GM12878 (cell line): ENCODE measurements at regions not wholly inside any gene's neighbourhood (a gene's known extent, or its start where the extent isn't known, plus 50 kb on each side); places are given as distances from the start of the nearest gene placed in this dataset.

Experiments used
- ATAC-seq: fragments of 200-7000 bp; cut with Tn5 transposase; 3 replicates; pipeline ENCODE4 v1.9.1; 2020; ENCODE audit warnings: mild to moderate bottlenecking, moderate library complexity
- BruUV-seq: library from RNA; stranded (reverse); fragments of 400-500 nt; replicated peaks from 2 replicates; lab custom pipeline; 2021; lab: Mats Ljungman, UMichigan
- CTCF ChIA-PET: fragments of 300-600 bp; sonication (Branson Sonifier 250); formaldehyde crosslinking; extraction: SDS; loops from one replicate; lab custom pipeline; 2021; ENCODE audit warnings: inconsistent platforms; lab: Yijun Ruan, JAX
- POLR2A ChIA-PET: fragments of 350-600 bp; formaldehyde crosslinking; extraction: SDS; loops from one replicate; lab custom pipeline; 2021; ENCODE audit warnings: inconsistent platforms; lab: Charles Lee
- RAD21 ChIA-PET: fragments of 300-600 bp; sonication (Branson Sonifier 250); formaldehyde crosslinking; loops from one replicate; lab custom pipeline; 2023; ENCODE audit warnings: antibody characterized with exemption; ENCODE audit not compliant: unreplicated experiment; lab: Charles Lee
- SMC1A ChIA-PET: fragments of 300-600 bp; sonication (Branson Sonifier 250); formaldehyde crosslinking; loops from one replicate; lab custom pipeline; 2023; ENCODE audit not compliant: unreplicated experiment, uncharacterized antibody; lab: Charles Lee
- DNase-seq: peaks from one replicate; pipeline ENCODE4 v3.0.0-alpha.2; 2011; ENCODE audit warnings: low read depth, low spot score
- FAIRE-seq: peaks from 3 replicates; lab custom pipeline; 2011; peaks lifted over from hg19 to GRCh38; lab: Jason Lieb, UNC
- H2AFZ ChIP-seq: 2 replicates; pipeline ENCODE4 v1.6.0; 2011; ENCODE audit warnings: low read depth, low read length, control low read depth; ENCODE audit not compliant: control insufficient read depth
- H3K27ac ChIP-seq: 2 replicates; pipeline ENCODE4 v1.5.1; 2011; ENCODE audit warnings: control low read depth; ENCODE audit not compliant: control insufficient read depth, insufficient read depth
- H3K27me3 ChIP-seq, 2 experiments: replicated peaks in 1 of 2; 2 replicates each; pipeline versions ENCODE4 v1.6.0 to v1.6.1; 2011; ENCODE audit warnings: low read length in 1 of 2; ENCODE audit not compliant: control insufficient read depth in 2 of 2, insufficient read depth in 2 of 2
- H3K36me3 ChIP-seq, 2 experiments: 2 replicates each; pipeline ENCODE4 v1.5.1; 2011; ENCODE audit warnings: low read length in 1 of 2; ENCODE audit not compliant: control insufficient read depth in 2 of 2, insufficient read depth in 2 of 2
- H3K4me1 ChIP-seq: 2 replicates; pipeline ENCODE4 v1.6.1; 2011; ENCODE audit warnings: mild to moderate bottlenecking, low read length, moderate library complexity, mixed read lengths; ENCODE audit not compliant: control insufficient read depth, insufficient read depth
- H3K4me2 ChIP-seq: 2 replicates; pipeline ENCODE4 v1.6.0; 2011; ENCODE audit warnings: control low read depth; ENCODE audit not compliant: control insufficient read depth, insufficient read depth
- H3K4me3 ChIP-seq: fragments of 200-600 bp; sonication (generic); 2 replicates; pipeline ENCODE4 v1.5.1; 2016
- H3K79me2 ChIP-seq: 2 replicates; pipeline ENCODE4 v1.6.0; 2011; ENCODE audit warnings: low read length; ENCODE audit not compliant: control insufficient read depth, insufficient read depth
- H3K9ac ChIP-seq: 2 replicates; pipeline ENCODE4 v1.8.0; 2011; ENCODE audit warnings: low read length, control low read depth, mixed read lengths; ENCODE audit not compliant: control insufficient read depth, insufficient read depth
- H3K9me3 ChIP-seq: replicated peaks from 3 replicates; pipeline ENCODE4 v1.5.1; 2011; ENCODE audit warnings: mild to moderate bottlenecking, low read length; ENCODE audit not compliant: control insufficient read depth, insufficient read depth
- H4K20me1 ChIP-seq: 2 replicates; pipeline ENCODE4 v1.6.0; 2011; ENCODE audit not compliant: control insufficient read depth, insufficient read depth
- CBX5 ChIP-seq: sonication (generic); IDR thresholded peaks from 2 replicates; pipeline ENCODE4 v1.6.1; 2016; ENCODE audit warnings: low read depth, moderate library complexity, mild to moderate bottlenecking, inconsistent platforms
- CEBPZ ChIP-seq: fragments of 150-350 bp; IDR thresholded peaks from 2 replicates; pipeline ENCODE4 v1.6.1; 2016; ENCODE audit warnings: low read depth, low read length
- ESRRA ChIP-seq: IDR thresholded peaks from 2 replicates; pipeline ENCODE4 v1.6.1; 2012; ENCODE audit warnings: mild to moderate bottlenecking, low read length, improper control_type of control experiment
- IKZF2 ChIP-seq, 2 experiments: fragments of 450-650 bp; IDR thresholded peaks; 2 replicates each; pipeline ENCODE4 v1.6.1; 2017; ENCODE audit warnings: mild to moderate bottlenecking in 2 of 2, moderate library complexity in 2 of 2
- SIX5 ChIP-seq: IDR thresholded peaks from 2 replicates; pipeline ENCODE4 v1.6.1; 2011; ENCODE audit warnings: mild to moderate bottlenecking, low read depth, low read length, moderate library complexity; ENCODE audit not compliant: severe bottlenecking
- SMC3 ChIP-seq: IDR thresholded peaks from 2 replicates; pipeline ENCODE4 v1.6.1; 2011; ENCODE audit warnings: low read length, improper control_type of control experiment, borderline replicate concordance
- STAT1 ChIP-seq: fragments of 450-650 bp; conservative IDR thresholded peaks from 2 replicates; pipeline ENCODE4 v1.6.1; 2014; ENCODE audit warnings: antibody characterized with exemption, mild to moderate bottlenecking
- WGBS: methylation state at CpG from one replicate; pipeline ENCODE4 v1.1.6; 2016; ENCODE audit warnings: low lambda C conversion rate; ENCODE audit not compliant: insufficient replicate concordance, insufficient coverage; ENCODE audit errors: missing lambda C conversion rate; 5-methylcytosine and 5-hydroxymethylcytosine counted together
- in situ Hi-C: fragments of 300-500 bp; cut with MboI; formaldehyde crosslinking; loops from 9 replicates; pipeline ENCODE4 v1.14.3; 2018; ENCODE audit warnings: mixed read lengths
- intact Hi-C: fragments of 100-400 bp; cut with micrococcal nuclease; formaldehyde crosslinking; loops from one replicate; pipeline ENCODE4 v1.14.2; 2022; ENCODE audit not compliant: unreplicated experiment

GRCh38 chr4:166435449-166435848, 562.4 kb downstream of the TLL1 start:
- CTCF ChIA-PET, result interaction anchor here (0.8 kb wide), 1 partner anchor 11 kb away, joined by 3 read pairs; no protein-coding TSS in a partner anchor
- Histone ChIP-seq H3K4me2 (no peak overlapping the region), H3K9ac (no peak overlapping the region), H3K9me3 (no peaks in the 10 kb centered on the region), H2AFZ (no peak overlapping the region), H3K79me2 (no peaks in the 10 kb centered on the region), H3K4me1 (no peaks in the 10 kb centered on the region), H3K4me3 (no peak overlapping the region), H3K36me3 (no peaks in the 10 kb centered on the region), H3K27ac (no peak overlapping the region), H3K27me3 (no peaks in the 10 kb centered on the region), H4K20me1 (no peaks in the 10 kb centered on the region)
- no peak for TF ChIP-seq STAT1
- no peak for TF ChIP-seq CBX5
- no peak for TF ChIP-seq SIX5
- TF ChIP-seq SMC3, result no peak
- TF ChIP-seq CEBPZ, result no peak
- no peak for TF ChIP-seq ESRRA
- TF ChIP-seq IKZF2 (IDR thresholded peaks at IDR 0.05), result no peak
- FAIRE-seq, result no peak
- intact Hi-C loops, result no loop called here
- no TSS peak for BruUV-seq
- no peak for ATAC-seq
- SMC1A ChIA-PET, result no interaction called here
- RAD21 ChIA-PET, result no interaction called here
- in situ Hi-C loops, result no loop called here
- POLR2A ChIA-PET, result no interaction called here
- no peak for DNase-seq
- 0% methylated on average over 1 of the region's 1 CpG for WGBS
